AG04449 (cell line): ENCODE measurements at regions not wholly inside any gene's neighbourhood (a gene's known extent, or its start where the extent isn't known, plus 50 kb on each side); places are given as distances from the start of the nearest gene placed in this dataset.
"Not testable (repeated sequence)": the region's sequence is repeated elsewhere in the genome, so short reads cannot be mapped to it uniquely, and the experiment has no call there.

Experiments
- CTCF ChIA-PET: fragments of 350-600 bp; formaldehyde crosslinking; extraction: SDS; loops from one replicate; lab custom pipeline; 2021; ENCODE audit warnings: antibody characterized with exemption; lab: Yijun Ruan, JAX
- POLR2A ChIA-PET: fragments of 400-600, 350-600 bp; formaldehyde crosslinking; extraction: SDS; loops from one replicate; lab custom pipeline; 2020; ENCODE audit warnings: antibody characterized with exemption, inconsistent platforms; lab: Yijun Ruan, JAX
- DNase-seq: peaks from one replicate; pipeline ENCODE4 v3.0.0-alpha.2; 2010; ENCODE audit warnings: low read depth, low spot score
- H3K4me3 ChIP-seq: 2 replicates; pipeline ENCODE4 v1.5.1; 2011; ENCODE audit warnings: low read depth, mild to moderate bottlenecking, control low read depth, low read length
- CTCF ChIP-seq: IDR thresholded peaks from one replicate; pipeline ENCODE4 v1.5.1; 2011; ENCODE audit warnings: mild to moderate bottlenecking, moderate library complexity, low read length, control low read depth, inconsistent platforms; ENCODE audit not compliant: insufficient read depth; ENCODE audit errors: missing control alignments

DNA sequence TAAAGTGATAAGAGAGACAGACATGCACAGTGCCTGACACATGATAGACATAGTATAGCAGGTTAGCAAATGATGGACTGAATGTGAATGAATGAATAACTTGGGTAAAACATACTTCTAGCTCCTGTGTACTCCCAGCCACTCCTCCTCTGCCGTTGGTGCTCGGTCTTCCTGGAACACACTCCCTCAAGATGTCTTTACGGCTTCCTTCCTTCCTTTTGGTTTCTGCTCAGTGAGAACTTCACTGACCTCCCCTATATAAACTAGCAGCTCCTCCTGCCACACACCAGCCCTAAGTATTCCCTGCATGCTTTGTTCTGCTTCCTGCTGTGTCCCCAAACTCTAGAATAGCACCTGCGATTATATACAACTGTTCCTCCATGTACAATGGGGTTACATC lies 50.2 kb downstream of the RAD54L2 start:
- CTCF ChIA-PET = interaction anchor here (1.7 kb wide), 1 partner anchor 81 kb away, joined by 7 read pairs; no protein-coding TSS in a partner anchor
- H3K4me3 ChIP-seq = no peak overlapping the region
- TF ChIP-seq CTCF = no peak
- DNase-seq = no peak
- POLR2A ChIA-PET = no interaction called here

DNA sequence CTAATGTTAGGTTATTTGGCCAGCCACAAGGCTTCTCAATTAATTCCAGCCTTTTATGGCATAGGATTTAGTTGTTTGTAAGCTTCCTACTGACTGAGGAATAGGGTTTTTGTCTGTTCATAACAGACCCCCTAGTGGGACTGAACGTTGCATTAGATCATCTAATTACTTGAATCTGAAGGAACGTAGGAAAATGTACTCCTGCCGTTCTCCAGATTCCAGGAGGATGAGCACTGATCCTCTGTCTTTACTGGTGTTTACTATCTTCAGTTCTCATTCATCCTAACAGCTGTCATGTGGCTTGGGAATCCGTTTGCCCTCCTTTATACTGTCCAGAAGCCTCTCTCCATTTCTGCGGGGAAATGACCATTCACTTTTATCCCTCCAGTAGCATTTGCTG lies 52.7 kb downstream of the RAD54L2 start:
- ChIA-PET POLR2A (no interaction called here), CTCF (interaction anchor here (0.9 to 2.0 kb wide), 4 partner anchors 9 to 90 kb away, joined by 3 to 7 read pairs (median 4); no protein-coding TSS in a partner anchor)
- TF ChIP-seq CTCF = no peak
- DNase-seq = peak; percentile 44
- no peak overlapping the region for H3K4me3 ChIP-seq

GRCh38 chr3:51593697-51594096 lies 55.2 kb downstream of the RAD54L2 start:
- H3K4me3 ChIP-seq = no peak overlapping the region
- no peak for TF ChIP-seq CTCF
- ChIA-PET CTCF (interaction anchor here (1.2 kb wide), 1 partner anchor 92 kb away, joined by 4 read pairs; no protein-coding TSS in a partner anchor), POLR2A (no interaction called here)
- no peak for DNase-seq

GRCh38 chr3:51599638-51600037 lies 61.1 kb downstream of the RAD54L2 start:
- DNase-seq, CTCF ChIA-PET, POLR2A ChIA-PET, H3K4me3 ChIP-seq: not testable (repeated sequence)

- CTCF ChIA-PET = no interaction called here
- POLR2A ChIA-PET = no interaction called here
- TF ChIP-seq CTCF = no peak
- H3K4me3 ChIP-seq = no peak overlapping the region
- no peak for DNase-seq
Measured at GRCh38 chr3:51604212-51604611, 65.7 kb downstream of the RAD54L2 start.

DNA sequence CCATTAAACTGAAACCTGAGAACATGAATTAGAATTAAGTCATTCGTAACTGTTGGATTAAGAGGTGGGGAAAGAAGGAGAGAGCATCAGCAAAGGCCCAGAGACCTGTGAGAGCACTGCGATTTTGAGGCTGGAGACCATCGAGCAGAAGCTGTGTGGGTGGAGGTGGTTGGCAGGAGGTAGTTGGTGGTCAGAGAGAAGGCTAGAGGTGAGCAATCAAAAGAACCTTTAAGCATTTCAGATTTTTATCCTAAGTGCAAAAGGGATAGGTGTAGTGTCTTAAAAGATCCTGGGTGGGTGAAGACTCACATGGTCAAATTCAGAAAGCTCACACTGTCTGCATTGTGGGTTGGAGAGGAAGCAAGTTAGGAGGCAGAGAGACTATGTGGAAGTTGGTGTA lies 65.1 kb upstream of the TEX264 start:
- POLR2A ChIA-PET = no interaction called here
- no peak for DNase-seq
- CTCF ChIA-PET = no interaction called here

GRCh38 chr3:51606871-51607270 lies 64.2 kb upstream of the TEX264 start:
- CTCF ChIA-PET, POLR2A ChIA-PET, H3K4me3 ChIP-seq, DNase-seq: not testable (repeated sequence)

More for the DNA sequence above, 65.1 kb upstream of the TEX264 start:
- H3K4me3 ChIP-seq = no peak overlapping the region
- no peak for TF ChIP-seq CTCF

DNA sequence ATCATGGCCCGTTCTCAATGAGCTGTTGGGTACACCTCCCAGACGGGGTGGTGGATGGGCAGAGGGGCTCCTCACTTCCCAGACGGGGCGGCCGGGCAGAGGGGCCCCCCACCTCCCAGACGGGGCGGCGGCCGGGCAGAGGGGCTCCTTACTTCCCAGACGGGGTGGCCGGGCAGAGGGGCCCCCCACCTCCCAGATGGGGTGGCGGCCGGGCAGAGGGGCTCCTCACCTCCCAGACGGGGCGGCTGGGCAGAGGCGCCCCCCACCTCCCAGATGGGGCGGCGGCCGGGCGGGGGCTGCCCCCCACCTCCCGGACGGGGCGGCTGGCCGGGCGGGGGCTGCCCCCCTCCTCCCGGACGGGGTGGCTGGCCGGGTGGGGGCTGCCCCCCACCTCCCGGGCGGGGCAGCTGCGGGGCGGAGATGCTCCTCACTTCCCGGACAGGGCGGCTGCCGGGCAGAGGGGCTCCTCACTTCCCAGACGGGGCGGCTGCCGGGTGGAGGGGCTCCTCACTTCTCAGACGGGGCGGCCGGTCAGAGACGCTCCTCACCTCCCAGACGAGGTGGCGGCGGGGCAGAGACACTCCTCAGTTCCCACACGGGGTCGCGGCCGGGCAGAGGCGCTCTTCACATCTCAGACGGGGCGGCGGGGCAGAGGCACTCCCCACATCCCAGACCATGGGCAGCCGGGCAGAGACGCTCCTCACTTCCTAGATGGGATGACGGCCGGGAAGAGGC lies 63.3 kb upstream of the TEX264 start:
- DNase-seq, POLR2A ChIA-PET, H3K4me3 ChIP-seq, CTCF ChIA-PET: not testable (repeated sequence)
